ENCODE measurements at regions not wholly inside any gene's neighbourhood (a gene's known extent, or its start where the extent isn't known, plus 50 kb on each side); places are given as distances from the start of the nearest gene placed in this dataset.

GRCh38 chr3:161555320-161555719, 58.7 kb downstream of the OTOL1 start:
- no peak for DNase-seq

- no peak for DNase-seq
These were observed 59.9 kb downstream of the OTOL1 start for GRCh38 chr3:161556533-161556932.

- DNase-seq = no peak
These were observed 60.3 kb downstream of the OTOL1 start for GRCh38 chr3:161556941-161557340.

DNA sequence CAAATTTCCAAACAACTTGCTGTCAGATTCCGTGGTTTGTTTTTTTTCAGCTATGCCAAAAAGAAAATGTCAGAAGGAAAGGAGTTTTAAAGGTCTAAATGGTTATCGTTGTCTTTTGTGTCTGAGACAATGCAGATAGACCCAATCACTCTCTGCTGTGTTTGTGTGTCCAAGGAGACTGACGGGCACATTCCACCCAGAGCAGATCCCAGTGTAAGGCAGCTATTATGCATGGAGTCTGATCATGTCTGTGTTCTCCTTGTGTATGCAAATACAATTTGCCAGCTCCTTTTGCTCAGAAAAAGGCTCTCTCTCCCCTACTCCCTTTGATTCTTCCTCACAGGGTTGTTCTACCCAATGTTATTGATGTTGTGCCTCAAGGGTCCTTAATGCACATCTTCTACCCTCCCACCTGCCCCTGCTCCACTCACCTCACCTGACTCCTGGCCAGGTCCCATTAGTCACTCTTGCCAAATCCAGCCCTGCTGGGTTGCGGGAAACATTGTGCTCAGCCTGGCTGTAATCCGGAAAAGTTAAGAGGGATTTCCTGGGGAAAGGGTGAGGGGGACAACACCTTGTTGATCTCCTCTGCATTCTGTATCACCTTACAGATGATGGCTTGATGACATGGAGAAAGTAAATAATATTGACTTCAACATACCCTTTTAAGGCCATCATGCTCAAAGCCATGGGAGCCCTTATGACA, 61.0 kb downstream of the OTOL1 start:
- no peak for DNase-seq

- DNase-seq = no peak
These were observed 61.6 kb downstream of the OTOL1 start for GRCh38 chr3:161558236-161558635.

GRCh38 chr3:161559177-161559998, 62.8 kb downstream of the OTOL1 start:
- DNase-seq = peak; percentile 47

DNA sequence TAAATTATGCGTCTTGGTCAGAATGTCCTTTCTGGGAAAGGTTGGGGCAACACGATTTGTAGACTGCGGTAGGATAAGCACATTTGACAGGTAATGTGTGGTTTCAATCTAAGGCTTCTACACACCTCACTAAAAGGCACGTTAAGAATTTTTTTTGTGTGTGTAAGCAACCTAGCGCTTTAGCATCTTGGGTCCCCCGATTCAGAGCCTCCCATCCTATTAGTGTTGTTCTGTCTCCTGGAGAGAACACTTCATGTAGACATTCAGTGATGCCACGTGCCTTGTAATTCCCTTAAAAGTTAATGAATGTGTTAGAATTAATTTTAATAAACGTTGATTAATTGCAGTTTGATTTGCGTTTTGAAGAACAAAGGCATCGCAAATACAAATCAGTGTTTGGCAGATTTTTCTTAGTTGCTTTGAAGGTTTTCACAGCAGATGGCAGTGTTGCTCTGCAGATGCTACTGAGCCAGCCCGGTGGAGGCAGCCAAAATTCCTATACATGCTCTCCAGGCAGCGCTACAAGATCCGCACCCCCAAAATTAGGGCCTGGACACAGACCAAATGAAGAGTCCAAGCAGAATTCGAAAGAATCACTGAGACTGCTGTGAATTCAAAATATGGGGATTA, 63.5 kb downstream of the OTOL1 start:
- DNase-seq = no peak

- DNase-seq = no peak
These were observed 71.2 kb downstream of the OTOL1 start for GRCh38 chr3:161567577-161568361.

DNA sequence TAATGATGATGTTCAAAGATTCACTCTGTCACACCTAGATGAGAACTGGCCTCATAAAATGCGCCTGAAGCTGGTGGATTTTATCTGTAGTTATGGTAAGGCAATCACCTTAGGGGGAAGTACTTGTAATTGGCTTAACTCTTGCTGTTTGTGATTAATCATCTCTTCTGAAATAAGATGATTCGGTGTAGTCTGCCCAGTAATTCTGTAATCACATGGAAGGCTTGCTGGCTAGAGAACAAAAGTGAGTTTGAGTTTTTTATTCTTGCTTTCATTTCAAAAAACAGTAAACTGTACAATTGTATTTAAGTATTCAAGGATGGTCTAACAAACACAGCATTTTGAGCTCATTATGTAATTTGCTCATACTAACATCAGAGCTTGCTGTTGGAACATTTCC, 72.1 kb downstream of the OTOL1 start:
- no peak for DNase-seq

DNA sequence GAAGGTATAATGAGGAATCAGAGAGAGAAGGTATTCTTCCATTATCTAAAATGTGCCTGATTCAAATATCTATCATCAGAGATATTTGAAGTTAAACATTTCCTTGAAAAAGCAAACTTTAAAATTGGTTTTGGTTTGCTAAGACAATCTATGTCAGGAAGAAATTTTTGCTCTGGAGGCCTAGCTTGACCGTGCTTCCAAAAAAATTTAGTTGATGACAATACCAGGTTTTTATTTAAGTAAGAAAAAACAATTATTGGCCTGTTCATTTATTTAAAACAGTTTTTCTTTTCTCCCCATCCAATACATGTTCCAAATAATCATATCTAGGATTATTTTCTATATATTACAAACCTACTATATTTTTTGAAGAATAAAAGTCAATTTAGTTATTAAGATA, 75.3 kb downstream of the OTOL1 start:
- no peak for DNase-seq

DNA sequence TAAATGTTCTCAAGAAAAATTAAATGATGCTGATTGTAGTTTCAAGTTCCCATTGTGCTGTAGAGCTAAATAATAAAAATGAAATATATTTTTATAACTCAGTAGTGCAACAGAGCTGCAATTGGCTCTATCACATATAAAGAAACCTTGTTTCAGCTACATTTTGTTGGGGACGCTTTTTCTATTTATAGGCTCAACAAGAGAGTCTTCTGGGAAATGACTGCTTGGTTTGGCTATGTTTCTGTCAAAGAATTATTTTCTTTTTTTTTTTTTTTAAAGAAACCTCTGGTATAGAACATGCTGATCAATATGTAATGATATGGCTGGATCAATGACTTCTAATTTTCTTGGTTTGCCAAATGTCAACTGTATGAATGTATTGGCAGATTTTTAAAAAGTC, 76.5 kb downstream of the OTOL1 start:
- no peak for DNase-seq

DNA sequence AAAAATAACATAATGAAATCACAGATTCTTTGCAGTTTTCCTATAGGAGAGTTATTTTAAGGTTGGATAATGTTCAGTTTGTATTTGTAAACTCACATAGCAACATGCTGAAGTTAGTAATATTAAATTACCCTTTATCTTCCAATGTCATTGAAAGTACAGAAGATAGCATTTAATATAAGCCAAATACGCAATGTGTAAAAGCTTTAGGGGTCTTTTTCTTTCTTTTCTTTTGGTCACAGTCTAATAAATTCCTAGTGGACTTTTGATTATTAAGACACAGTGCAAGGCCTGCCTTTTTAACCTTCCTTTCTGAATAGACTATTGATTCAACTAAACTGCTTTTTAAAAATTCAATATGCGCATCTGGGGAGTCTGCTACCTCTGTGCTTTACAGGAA, 79.3 kb downstream of the OTOL1 start:
- no peak for DNase-seq

GRCh38 chr3:161576311-161576710, 79.7 kb downstream of the OTOL1 start:
- DNase-seq = no peak

DNA sequence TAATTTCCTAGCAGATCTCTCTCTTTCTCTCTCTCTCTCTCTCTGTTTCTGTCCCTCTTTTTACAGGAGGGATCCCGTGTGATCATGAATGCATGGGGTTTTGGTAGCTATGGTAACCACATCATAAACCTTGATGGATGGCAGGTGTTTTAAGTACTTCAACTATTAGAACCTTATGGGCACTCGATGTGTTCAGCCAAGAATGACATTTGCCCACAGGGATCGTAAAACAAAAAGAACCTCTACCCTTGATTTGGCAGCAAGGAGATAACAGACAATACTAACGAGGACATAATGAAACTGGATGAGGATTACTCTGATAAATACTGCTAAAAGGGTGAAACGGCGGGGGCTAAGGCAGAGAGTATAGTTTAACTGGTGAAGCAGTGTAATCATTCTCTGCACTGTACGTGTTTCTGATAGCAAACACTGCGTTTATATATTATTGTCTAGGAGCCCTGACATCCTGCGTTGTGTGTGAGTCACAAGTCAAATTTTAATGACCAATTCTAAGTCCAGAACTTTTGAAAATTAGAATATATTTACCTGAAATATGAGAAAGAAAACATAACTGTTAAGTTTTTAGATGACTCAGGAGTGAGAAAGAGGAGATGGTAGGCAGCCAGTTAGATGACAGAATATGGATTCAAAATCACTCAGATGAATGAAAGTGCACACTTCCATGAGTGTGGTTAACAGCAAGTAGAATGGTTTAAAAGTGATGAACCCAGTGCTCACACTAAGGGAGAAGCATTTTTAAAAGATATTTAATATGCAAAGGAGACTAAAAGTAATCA, 80.3 kb downstream of the OTOL1 start:
- DNase-seq = peak; percentile 89

GRCh38 chr3:161577662-161578061, 81.1 kb downstream of the OTOL1 start:
- DNase-seq = no peak

- no peak for DNase-seq
These were observed 83.0 kb downstream of the OTOL1 start for GRCh38 chr3:161579395-161580126.

DNA sequence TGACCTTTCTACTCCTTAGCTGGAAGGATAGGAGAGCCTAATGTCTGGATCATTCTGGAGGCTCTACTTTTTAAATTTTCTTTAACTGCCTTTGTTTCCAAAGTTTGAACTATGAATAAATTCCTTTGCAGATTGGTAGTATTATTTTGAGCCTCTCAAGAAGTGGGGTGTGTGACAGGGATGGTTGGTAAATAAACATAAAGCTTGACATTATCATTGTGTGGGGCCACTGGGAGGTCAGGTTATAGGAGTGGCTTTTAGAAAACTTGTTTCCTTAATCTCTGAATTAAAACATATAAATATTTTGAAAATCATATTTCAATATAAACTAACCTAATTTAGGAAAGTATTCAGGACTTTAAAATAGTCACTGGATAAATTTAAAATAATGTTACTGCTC, 89.3 kb downstream of the OTOL1 start:
- no peak for DNase-seq

DNA sequence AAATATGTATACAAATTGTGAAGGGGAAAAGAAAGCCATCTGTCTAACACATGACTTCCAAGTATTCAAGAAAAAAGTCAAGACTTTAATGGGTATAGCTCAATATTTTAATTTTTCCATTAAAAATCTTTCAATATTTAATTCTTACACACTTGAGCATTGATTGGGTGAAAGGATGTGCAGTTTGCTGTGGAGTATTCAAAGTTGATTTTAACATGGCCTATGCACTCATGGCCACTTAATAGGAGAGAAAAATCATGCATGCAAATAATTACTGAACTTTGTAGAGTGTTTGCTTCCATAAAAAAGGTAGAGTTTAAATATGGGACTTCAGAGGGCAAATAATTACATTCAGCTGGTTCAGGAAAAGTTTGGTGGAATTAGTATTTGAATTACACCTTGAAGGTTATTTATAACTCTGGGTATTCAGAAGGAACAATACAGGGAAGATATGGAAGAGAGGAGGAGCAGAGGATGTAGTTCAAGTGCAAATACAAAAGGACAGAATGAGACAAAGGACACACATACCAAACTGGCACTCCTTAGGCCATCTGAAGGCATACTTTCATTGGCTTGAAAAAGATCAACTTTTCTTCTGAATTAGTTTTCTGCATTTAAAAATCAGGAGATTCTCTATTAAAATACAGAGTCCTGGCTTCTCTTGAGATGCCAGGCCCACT, 90.1 kb downstream of the OTOL1 start:
- DNase-seq = no peak

DNA sequence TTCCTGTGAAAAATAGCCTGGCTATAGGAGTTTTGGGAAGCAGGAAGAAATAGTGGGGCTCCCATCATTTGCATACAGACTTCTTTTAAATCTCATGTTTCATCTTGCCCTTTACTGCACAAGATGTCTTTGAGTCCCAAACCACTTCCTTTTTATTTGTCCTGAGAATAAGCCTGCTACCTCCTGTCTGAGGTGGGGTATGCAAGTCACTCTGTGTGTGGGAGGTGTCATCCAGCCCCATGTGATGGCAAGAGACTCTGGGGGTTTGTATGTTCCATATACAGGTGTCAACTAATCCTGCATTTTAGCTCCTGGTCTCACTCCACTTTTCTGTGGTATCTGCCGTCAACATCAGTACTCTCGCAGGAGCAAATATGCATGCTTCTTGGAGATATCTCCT, 102.0 kb downstream of the OTOL1 start:
- DNase-seq = no peak

DNA sequence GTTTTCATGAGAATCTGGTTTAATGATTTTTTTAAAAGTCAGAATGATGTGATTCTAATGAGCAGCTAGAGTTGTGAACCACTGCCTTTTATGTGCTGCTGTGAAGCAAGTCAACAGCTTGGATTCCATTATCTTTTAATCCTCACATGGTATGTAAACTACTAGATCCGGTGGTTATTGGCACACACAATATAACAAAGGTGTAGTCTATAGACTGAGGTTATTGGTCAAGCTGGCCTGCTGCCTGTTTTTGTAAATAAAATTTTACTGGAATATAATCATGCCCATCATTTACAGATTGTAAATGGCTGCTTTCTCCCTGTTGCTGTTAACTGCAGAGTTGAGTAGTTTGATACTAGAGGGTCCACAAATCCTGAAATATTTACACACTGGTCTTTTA, 103.1 kb downstream of the OTOL1 start:
- peak; percentile 44 for DNase-seq

DNA sequence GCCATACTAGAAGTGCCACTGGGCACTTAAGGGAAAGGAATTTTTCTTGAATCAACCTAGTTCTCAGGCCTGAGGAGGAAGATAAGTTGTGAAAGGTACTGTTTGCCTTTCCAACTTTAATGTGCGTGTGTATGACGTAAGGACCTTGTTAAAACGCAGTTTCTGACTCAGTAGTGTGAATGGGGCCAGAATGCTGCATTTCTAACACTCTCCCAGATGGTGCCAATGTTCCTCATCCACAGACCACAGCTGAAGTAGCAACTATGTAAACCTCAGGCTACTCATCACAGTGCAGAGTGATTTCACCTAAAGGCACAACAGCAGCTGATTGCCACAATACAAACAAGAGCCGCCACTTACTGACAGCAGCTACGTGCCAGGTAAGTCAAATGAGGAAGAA, 103.6 kb downstream of the OTOL1 start:
- DNase-seq = no peak
